ENCODE measurements at regions not wholly inside any gene's neighbourhood (a gene's known extent, or its start where the extent isn't known, plus 50 kb on each side); places are given as distances from the start of the nearest gene placed in this dataset.

GRCh38 chrX:118197730-118198129, 81.1 kb upstream of the KLHL13 start:
- no peak for DNase-seq (ENCODE audit: low spot score)
- ATAC-seq (ENCODE audit: low FRiP score), result no peak
- no peak for TF ChIP-seq CTCF (IDR thresholded peaks at IDR 0.05)

GRCh38 chrX:118198577-118198976, 82.0 kb upstream of the KLHL13 start:
- no peak for TF ChIP-seq CTCF (IDR thresholded peaks at IDR 0.05)
- DNase-seq (ENCODE audit: low spot score) (no peak), ATAC-seq (ENCODE audit: low FRiP score) (no peak)

- ATAC-seq (ENCODE audit: low FRiP score) (no peak), DNase-seq (ENCODE audit: low spot score) (no peak)
- TF ChIP-seq CTCF (IDR thresholded peaks at IDR 0.05), result no peak
Observed at GRCh38 chrX:118199997-118200396, 83.4 kb upstream of the KLHL13 start.

GRCh38 chrX:118205421-118206395, 89.1 kb upstream of the KLHL13 start:
- DNase-seq (ENCODE audit: low spot score), result no peak
- TF ChIP-seq CTCF (IDR thresholded peaks at IDR 0.05), result no peak
- ATAC-seq (ENCODE audit: low FRiP score), result no peak

- no peak for TF ChIP-seq CTCF (IDR thresholded peaks at IDR 0.05)
- DNase-seq (ENCODE audit: low spot score) (no peak), ATAC-seq (ENCODE audit: low FRiP score) (no peak)
Observed at GRCh38 chrX:118207831-118208453, 91.3 kb upstream of the KLHL13 start.

- no peak for ATAC-seq (ENCODE audit: low FRiP score)
Observed at GRCh38 chrX:118208481-118208880, 91.9 kb upstream of the KLHL13 start.

More at GRCh38 chrX:118208481-118208880, 91.9 kb upstream of the KLHL13 start:
- no peak for DNase-seq (ENCODE audit: low spot score)
- no peak for TF ChIP-seq CTCF (IDR thresholded peaks at IDR 0.05)
